Osteoblast (primary cell): ENCODE measurements at regions not wholly inside any gene's neighbourhood (a gene's known extent, or its start where the extent isn't known, plus 50 kb on each side); places are given as distances from the start of the nearest gene placed in this dataset.
"Not testable (repeated sequence)": the region's sequence is repeated elsewhere in the genome, so short reads cannot be mapped to it uniquely, and the experiment has no call there.

Source experiments
- DNase-seq: peaks from one replicate; pipeline ENCODE4 v3.0.0; 2011; ENCODE audit warnings: low spot score, mixed read lengths; ENCODE audit not compliant: insufficient read length; ENCODE audit errors: missing footprints
- H2AFZ ChIP-seq: 2 replicates; pipeline ENCODE4 v1.6.0; 2011; ENCODE audit warnings: mild to moderate bottlenecking, low read length
- H3K27ac ChIP-seq: 2 replicates; pipeline ENCODE4 v1.5.1; 2011; ENCODE audit warnings: mild to moderate bottlenecking, low read depth, low read length, moderate library complexity
- H3K27me3 ChIP-seq: 2 replicates; pipeline ENCODE4 v1.6.0; 2012; ENCODE audit warnings: mild to moderate bottlenecking, control low read depth, inconsistent platforms, low read length, moderate library complexity; ENCODE audit not compliant: insufficient read depth
- H3K36me3 ChIP-seq: 2 replicates; pipeline ENCODE4 v1.5.1; 2011; ENCODE audit warnings: mild to moderate bottlenecking, low read length, control low read depth, moderate library complexity; ENCODE audit not compliant: insufficient read depth
- H3K4me1 ChIP-seq: 2 replicates; pipeline ENCODE4 v1.5.1; 2011; ENCODE audit warnings: mild to moderate bottlenecking, low read length, control low read depth, moderate library complexity; ENCODE audit not compliant: insufficient read depth
- H3K4me2 ChIP-seq: 2 replicates; pipeline ENCODE4 v1.6.0; 2011; ENCODE audit warnings: mild to moderate bottlenecking, low read length; ENCODE audit not compliant: insufficient read depth
- H3K4me3 ChIP-seq: fragments of 200-600 bp; sonication (generic); 3 replicates; pipeline ENCODE4 v1.5.1; 2012; ENCODE audit warnings: mild to moderate bottlenecking, low read length, inconsistent platforms; ENCODE audit not compliant: insufficient read depth
- H3K79me2 ChIP-seq: 2 replicates; pipeline ENCODE4 v1.6.0; 2012; ENCODE audit warnings: mild to moderate bottlenecking, low read length, control low read depth, inconsistent platforms; ENCODE audit not compliant: insufficient read depth
- H3K9me3 ChIP-seq: 2 replicates; pipeline ENCODE4 v1.5.1; 2011; ENCODE audit warnings: low read depth, low read length, control low read depth
- H4K20me1 ChIP-seq: 2 replicates; pipeline ENCODE4 v1.6.0; 2012; ENCODE audit warnings: mild to moderate bottlenecking, low read length, control low read depth; ENCODE audit not compliant: insufficient read depth
- TF ChIP-seq, protein P1 (sequence below): IDR thresholded peaks from 2 replicates; pipeline ENCODE4 v1.5.1; 2011; ENCODE audit warnings: mild to moderate bottlenecking, low read depth, low read length, moderate library complexity; ENCODE audit errors: extremely low read depth

DNA sequence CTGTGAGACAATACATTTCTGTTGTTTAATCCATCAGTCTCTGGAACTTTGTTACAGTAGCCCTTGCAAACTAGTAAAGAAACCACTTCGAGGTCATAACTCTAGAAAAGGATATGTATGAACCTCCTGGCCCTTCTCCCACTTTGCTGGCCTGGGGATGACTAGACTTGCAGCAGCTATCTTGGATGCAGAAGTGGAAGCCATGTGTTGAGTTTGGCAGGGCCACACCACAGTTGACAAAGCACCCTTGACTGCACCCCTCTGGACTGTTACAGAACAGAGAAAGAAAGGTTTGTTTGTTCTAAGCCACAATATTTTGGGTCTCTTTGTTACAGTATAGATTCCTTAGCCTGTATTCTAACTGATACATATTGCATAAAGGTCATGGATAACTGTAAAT lies 183.2 kb upstream of the TAS2R1 start:
- Histone ChIP-seq H3K27me3 (no peaks in the 10 kb centered on the region), H2AFZ (no peak overlapping the region), H3K4me1 (no peaks in the 10 kb centered on the region), H3K4me3 (no peak overlapping the region), H3K79me2 (no peaks in the 10 kb centered on the region), H3K27ac (no peak overlapping the region), H3K36me3 (no peaks in the 10 kb centered on the region), H4K20me1 (no peaks in the 10 kb centered on the region), H3K4me2 (no peak overlapping the region), H3K9me3 (no peaks in the 10 kb centered on the region)
- DNase-seq, result no peak
- TF ChIP-seq, protein P1, sequence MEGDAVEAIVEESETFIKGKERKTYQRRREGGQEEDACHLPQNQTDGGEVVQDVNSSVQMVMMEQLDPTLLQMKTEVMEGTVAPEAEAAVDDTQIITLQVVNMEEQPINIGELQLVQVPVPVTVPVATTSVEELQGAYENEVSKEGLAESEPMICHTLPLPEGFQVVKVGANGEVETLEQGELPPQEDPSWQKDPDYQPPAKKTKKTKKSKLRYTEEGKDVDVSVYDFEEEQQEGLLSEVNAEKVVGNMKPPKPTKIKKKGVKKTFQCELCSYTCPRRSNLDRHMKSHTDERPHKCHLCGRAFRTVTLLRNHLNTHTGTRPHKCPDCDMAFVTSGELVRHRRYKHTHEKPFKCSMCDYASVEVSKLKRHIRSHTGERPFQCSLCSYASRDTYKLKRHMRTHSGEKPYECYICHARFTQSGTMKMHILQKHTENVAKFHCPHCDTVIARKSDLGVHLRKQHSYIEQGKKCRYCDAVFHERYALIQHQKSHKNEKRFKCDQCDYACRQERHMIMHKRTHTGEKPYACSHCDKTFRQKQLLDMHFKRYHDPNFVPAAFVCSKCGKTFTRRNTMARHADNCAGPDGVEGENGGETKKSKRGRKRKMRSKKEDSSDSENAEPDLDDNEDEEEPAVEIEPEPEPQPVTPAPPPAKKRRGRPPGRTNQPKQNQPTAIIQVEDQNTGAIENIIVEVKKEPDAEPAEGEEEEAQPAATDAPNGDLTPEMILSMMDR, result no peak

DNA sequence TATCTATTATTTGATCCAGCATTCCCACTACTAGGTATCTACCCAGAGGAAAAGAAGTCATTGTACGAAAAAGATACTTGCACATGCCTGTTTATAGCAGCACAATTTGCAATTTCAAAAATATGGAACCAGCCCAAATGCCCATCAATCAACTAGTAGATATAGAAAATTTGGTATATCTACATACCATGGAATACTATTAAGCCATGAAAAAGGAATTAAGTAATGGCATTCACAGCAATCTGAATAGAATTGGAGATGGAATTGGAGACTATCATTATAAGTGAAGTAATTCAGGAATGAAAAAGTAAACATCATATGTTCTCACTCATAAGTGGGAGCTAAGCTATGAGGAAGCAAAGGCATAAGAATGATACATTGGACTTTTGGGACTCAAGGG lies 177.2 kb upstream of the TAS2R1 start:
- not testable (repeated sequence) for H3K4me3 ChIP-seq, H3K4me2 ChIP-seq, H3K27ac ChIP-seq, H3K9me3 ChIP-seq, H3K79me2 ChIP-seq, H2AFZ ChIP-seq, DNase-seq, H4K20me1 ChIP-seq, H3K27me3 ChIP-seq, H3K36me3 ChIP-seq, H3K4me1 ChIP-seq

DNA sequence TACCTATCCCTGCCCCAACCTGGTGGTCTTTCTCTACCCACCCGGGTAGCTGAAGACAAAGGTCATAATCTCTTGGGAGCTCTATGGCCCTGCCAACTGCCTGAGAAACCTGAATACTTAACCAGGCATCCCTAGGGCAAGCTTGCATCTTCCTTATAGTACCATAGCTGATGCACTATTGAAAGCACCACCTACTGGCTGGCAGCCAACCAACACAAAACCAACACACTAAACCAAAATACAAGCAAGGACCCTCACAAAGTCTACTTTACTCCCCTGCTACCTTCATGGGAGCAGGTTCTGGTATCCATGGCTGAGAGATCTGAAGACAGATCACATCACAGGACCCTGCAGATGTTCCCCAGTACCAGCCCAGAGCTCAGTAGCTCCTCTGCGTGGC lies 171.8 kb upstream of the TAS2R1 start:
- TF ChIP-seq, protein P1, result no peak
- no peak for DNase-seq
- H3K27ac ChIP-seq, result no peak overlapping the region
- H3K9me3 ChIP-seq, result no peaks in the 10 kb centered on the region
- no peaks in the 10 kb centered on the region for H4K20me1 ChIP-seq
- peaks cover 1% of the 10 kb centered on the region for H3K27me3 ChIP-seq
- no peaks in the 10 kb centered on the region for H3K36me3 ChIP-seq
- no peaks in the 10 kb centered on the region for H3K4me1 ChIP-seq
- H3K4me3 ChIP-seq, result no peak overlapping the region
- H2AFZ ChIP-seq, result no peak overlapping the region
- H3K79me2 ChIP-seq, result no peaks in the 10 kb centered on the region
- H3K4me2 ChIP-seq, result no peak overlapping the region

DNA sequence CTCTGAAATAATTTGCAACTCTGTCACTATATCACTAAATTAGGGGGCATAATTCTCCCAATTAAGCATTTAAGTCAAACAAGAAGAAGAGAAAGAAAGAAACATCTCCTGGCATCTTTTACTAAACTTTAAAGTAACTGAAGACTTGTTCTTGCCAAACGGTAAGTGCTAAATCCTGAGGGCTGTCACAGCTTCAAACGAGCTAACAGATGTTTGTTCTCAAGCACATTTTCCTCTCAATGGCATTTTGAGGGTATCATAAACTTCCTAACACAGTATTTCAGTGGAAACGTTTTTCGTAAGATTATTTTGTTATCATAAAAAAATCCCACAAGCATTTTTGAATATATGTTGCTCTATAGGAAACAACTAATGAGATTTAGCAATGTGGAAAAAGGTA lies 169.5 kb upstream of the TAS2R1 start:
- no peak for DNase-seq
- Histone ChIP-seq H3K4me1 (no peaks in the 10 kb centered on the region), H3K27ac (no peak overlapping the region), H4K20me1 (no peaks in the 10 kb centered on the region), H2AFZ (no peak overlapping the region), H3K27me3 (peaks cover 3% of the 10 kb centered on the region), H3K4me2 (no peak overlapping the region), H3K79me2 (no peaks in the 10 kb centered on the region), H3K4me3 (no peak overlapping the region), H3K36me3 (no peaks in the 10 kb centered on the region), H3K9me3 (no peaks in the 10 kb centered on the region)
- TF ChIP-seq, protein P1, result no peak

GRCh38 chr5:9790276-9790675 lies 160.1 kb upstream of the TAS2R1 start:
- H3K27ac ChIP-seq, result no peak overlapping the region
- DNase-seq, result no peak
- TF ChIP-seq, protein P1, result no peak

More at GRCh38 chr5:9790276-9790675, 160.1 kb upstream of the TAS2R1 start:
- Histone ChIP-seq H3K4me3 (no peak overlapping the region), H3K9me3 (no peaks in the 10 kb centered on the region), H3K4me1 (no peaks in the 10 kb centered on the region), H3K4me2 (no peak overlapping the region), H4K20me1 (no peaks in the 10 kb centered on the region), H3K36me3 (no peaks in the 10 kb centered on the region), H3K79me2 (no peaks in the 10 kb centered on the region), H3K27me3 (peaks cover 3% of the 10 kb centered on the region), H2AFZ (no peak overlapping the region)
